ENCODE measurements at regions not wholly inside any gene's neighbourhood (a gene's known extent, or its start where the extent isn't known, plus 50 kb on each side); places are given as distances from the start of the nearest gene placed in this dataset.

DNA sequence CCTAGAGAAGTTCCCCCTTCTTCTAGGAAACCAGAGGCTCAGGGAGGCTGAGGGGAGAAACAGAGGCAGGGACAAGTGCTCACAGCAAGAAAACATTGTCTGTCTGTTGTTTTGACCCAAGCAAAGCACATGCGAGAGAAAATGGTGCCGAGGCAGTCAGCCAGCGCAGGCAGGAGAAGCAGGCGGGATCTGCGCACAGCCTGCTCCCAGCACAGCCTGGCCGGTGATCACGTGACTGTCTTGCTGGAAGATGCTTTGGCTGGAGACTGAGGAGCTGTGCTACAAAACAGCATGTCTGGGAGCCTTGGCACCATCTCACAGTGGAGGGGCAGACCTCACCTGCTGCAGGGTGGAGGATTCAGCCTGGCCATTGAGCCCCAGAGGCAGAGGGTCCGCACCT is 93.7 kb upstream of the MYCN start:
- TF ChIP-seq SMAD3 (CRISPR knock-in tag; IDR thresholded peaks at IDR 0.05; ENCODE audit: borderline replicate concordance) (no peak), NR2C2 (CRISPR knock-in tag; IDR thresholded peaks at IDR 0.05) (no peak), RELA (CRISPR knock-in tag; IDR thresholded peaks at IDR 0.05; ENCODE audit: borderline replicate concordance) (no peak), ESRRA (CRISPR knock-in tag; IDR thresholded peaks at IDR 0.05; ENCODE audit: borderline replicate concordance) (no peak)
- TF ChIP-seq, protein P1, sequence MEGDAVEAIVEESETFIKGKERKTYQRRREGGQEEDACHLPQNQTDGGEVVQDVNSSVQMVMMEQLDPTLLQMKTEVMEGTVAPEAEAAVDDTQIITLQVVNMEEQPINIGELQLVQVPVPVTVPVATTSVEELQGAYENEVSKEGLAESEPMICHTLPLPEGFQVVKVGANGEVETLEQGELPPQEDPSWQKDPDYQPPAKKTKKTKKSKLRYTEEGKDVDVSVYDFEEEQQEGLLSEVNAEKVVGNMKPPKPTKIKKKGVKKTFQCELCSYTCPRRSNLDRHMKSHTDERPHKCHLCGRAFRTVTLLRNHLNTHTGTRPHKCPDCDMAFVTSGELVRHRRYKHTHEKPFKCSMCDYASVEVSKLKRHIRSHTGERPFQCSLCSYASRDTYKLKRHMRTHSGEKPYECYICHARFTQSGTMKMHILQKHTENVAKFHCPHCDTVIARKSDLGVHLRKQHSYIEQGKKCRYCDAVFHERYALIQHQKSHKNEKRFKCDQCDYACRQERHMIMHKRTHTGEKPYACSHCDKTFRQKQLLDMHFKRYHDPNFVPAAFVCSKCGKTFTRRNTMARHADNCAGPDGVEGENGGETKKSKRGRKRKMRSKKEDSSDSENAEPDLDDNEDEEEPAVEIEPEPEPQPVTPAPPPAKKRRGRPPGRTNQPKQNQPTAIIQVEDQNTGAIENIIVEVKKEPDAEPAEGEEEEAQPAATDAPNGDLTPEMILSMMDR (IDR thresholded peaks at IDR 0.05): no peak
